Prostate gland (tissue), 2 donors: ENCODE measurements at regions not wholly inside any gene's neighbourhood (a gene's known extent, or its start where the extent isn't known, plus 50 kb on each side); places are given as distances from the start of the nearest gene placed in this dataset.

Experiments used
- CTCF ChIP-seq, 4 experiments: fragments of 200-600 bp in 2 of 4; fragments of 450-650 bp in 2 of 4; sonication (generic) in 2 of 4; IDR thresholded peaks; 1 replicate in 3 of 4; 2 replicates in 1 of 4; pipeline ENCODE4 v1.5.1; 2016 to 2019; ENCODE audit warnings: antibody characterized with exemption in 4 of 4, mild to moderate bottlenecking in 2 of 4, moderate library complexity in 2 of 4
- POLR2AphosphoS5 ChIP-seq: sonication (generic); formaldehyde crosslinking; IDR thresholded peaks from one replicate; pipeline ENCODE4 v1.6.1; 2017; ENCODE audit warnings: antibody characterized with exemption

GRCh38 chr20:17837179-17837578, 131.4 kb downstream of the SNX5 start:
- no peak for TF ChIP-seq CTCF (IDR thresholded peaks at IDR 0.05)
- no peak for TF ChIP-seq POLR2AphosphoS5
